K562 (cell line): ENCODE measurements at regions not wholly inside any gene's neighbourhood (a gene's known extent, or its start where the extent isn't known, plus 50 kb on each side); places are given as distances from the start of the nearest gene placed in this dataset.

Experiments used
- ARNT ChIP-seq, 2 experiments: fragments of 450-650 bp; IDR thresholded peaks; 2 replicates each; pipeline ENCODE4 v1.6.1; 2016; ENCODE audit warnings: mild to moderate bottlenecking in 1 of 2
- BHLHE40 ChIP-seq: IDR thresholded peaks from 2 replicates; pipeline ENCODE4 v1.6.1; 2011; ENCODE audit warnings: low read length, improper control_type of control experiment
- CBX8 ChIP-seq: fragments of 200-600 bp; sonication (generic); IDR thresholded peaks from 2 replicates; pipeline ENCODE4 v1.6.1; 2012; ENCODE audit warnings: borderline replicate concordance, mixed run types, low read depth, mild to moderate bottlenecking, moderate library complexity, mixed read lengths, low read length, control low read depth, inconsistent platforms; ENCODE audit not compliant: poor library complexity, severe bottlenecking; ENCODE audit errors: extremely low read depth
- CTCF ChIP-seq, 3 experiments: IDR thresholded peaks in 2 of 3; conservative IDR thresholded peaks in 1 of 3; 2 replicates each; pipeline ENCODE4 v1.5.1; 2011 to 2012; ENCODE audit warnings: low read length in 3 of 3, mild to moderate bottlenecking in 3 of 3, control low read depth in 2 of 3, improper control_type of control experiment in 1 of 3, inconsistent platforms in 1 of 3, low read depth in 1 of 3, mixed read lengths in 1 of 3, moderate library complexity in 1 of 3; ENCODE audit not compliant: insufficient read depth in 2 of 3
- IFI16 ChIP-seq: fragments of 250-450 bp; sonication (Bioruptor Pico); IDR thresholded peaks from 2 replicates; pipeline ENCODE4 v2.1.2; 2022; ENCODE audit warnings: mild to moderate bottlenecking, inconsistent platforms
- IRF1 ChIP-seq: sonication (generic); formaldehyde crosslinking; IDR thresholded peaks from 2 replicates; pipeline ENCODE4 v1.8.0; 2022; ENCODE audit warnings: missing genetic modification reagents, mild to moderate bottlenecking, borderline replicate concordance
- KDM1A ChIP-seq, 2 experiments: fragments of 450-650 bp; IDR thresholded peaks; 2 replicates each; pipeline ENCODE4 v1.6.1; 2016; ENCODE audit warnings: mild to moderate bottlenecking in 2 of 2
- MLX ChIP-seq, 2 experiments: fragments of 450-650 bp in 1 of 2; sonication (generic) in 1 of 2; formaldehyde crosslinking; conservative IDR thresholded peaks; 2 replicates each; pipeline versions ENCODE4 v1.4.0 to v1.8.1; 2020 to 2022; ENCODE audit warnings: mild to moderate bottlenecking in 1 of 2, missing genetic modification reagents in 1 of 2
- POLR2A ChIP-seq: fragments of 450-650 bp; conservative IDR thresholded peaks from 2 replicates; pipeline ENCODE4 v1.6.1; 2016
- SETDB1 ChIP-seq: IDR thresholded peaks from one replicate; pipeline ENCODE4 v1.6.1; 2012; ENCODE audit warnings: low read length, control low read depth, inconsistent platforms
- TAF1 ChIP-seq: IDR thresholded peaks from 2 replicates; pipeline ENCODE4 v1.6.1; 2011; ENCODE audit warnings: mild to moderate bottlenecking, low read length, moderate library complexity; ENCODE audit not compliant: insufficient read depth, control insufficient read depth, severe bottlenecking; ENCODE audit errors: extremely low read depth
- TF ChIP-seq, protein P1 (sequence below): sonication (generic); formaldehyde crosslinking; IDR thresholded peaks from 2 replicates; pipeline ENCODE4 v1.8.0; 2023; ENCODE audit warnings: mild to moderate bottlenecking, missing genetic modification reagents
- TF ChIP-seq, protein P2 (sequence below), 2 experiments: IDR thresholded peaks; 2 replicates each; pipeline ENCODE4 v1.6.1; 2012; ENCODE audit warnings: improper control_type of control experiment in 2 of 2, low read depth in 2 of 2, low read length in 2 of 2, borderline replicate concordance in 1 of 2

DNA sequence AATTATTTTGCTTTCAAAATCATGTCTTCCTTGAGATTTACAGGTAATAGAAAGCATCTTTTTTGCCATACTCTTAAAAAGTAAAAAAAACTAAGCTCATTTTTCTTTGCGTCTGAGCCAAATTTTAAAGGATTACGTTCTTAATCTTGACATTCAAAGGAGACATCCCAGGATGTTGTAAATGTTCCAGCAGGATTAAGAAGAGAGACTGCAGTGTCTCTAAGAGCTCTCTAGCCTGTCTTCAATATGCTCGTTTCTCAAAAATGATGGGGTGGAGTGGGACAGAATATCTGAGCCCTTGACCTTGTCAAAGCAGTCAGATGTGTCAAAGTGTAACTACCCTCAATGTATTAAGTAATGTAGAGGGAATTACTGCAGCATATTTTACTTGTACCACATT lies 363.3 kb downstream of the PCDH7 start:
- TF ChIP-seq TAF1 = no peak
- no peak for TF ChIP-seq BHLHE40
- TF ChIP-seq, protein P1, sequence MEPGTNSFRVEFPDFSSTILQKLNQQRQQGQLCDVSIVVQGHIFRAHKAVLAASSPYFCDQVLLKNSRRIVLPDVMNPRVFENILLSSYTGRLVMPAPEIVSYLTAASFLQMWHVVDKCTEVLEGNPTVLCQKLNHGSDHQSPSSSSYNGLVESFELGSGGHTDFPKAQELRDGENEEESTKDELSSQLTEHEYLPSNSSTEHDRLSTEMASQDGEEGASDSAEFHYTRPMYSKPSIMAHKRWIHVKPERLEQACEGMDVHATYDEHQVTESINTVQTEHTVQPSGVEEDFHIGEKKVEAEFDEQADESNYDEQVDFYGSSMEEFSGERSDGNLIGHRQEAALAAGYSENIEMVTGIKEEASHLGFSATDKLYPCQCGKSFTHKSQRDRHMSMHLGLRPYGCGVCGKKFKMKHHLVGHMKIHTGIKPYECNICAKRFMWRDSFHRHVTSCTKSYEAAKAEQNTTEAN (CRISPR knock-in tag) = no peak
- TF ChIP-seq ARNT (IDR thresholded peaks at IDR 0.05) = no peak
- TF ChIP-seq IFI16 (CRISPR knock-in tag) = no peak
- TF ChIP-seq POLR2A = no peak
- TF ChIP-seq IRF1 (CRISPR knock-in tag) = no peak
- TF ChIP-seq CBX8 = no peak
- no peak for TF ChIP-seq CTCF (IDR thresholded peaks at IDR 0.05 in 2 of 3, conservative IDR thresholded peaks at IDR 0.05 in 1 of 3; ENCODE audit: insufficient read depth in 2 of 3, low read depth in 1 of 3, low read length in 3 of 3)
- TF ChIP-seq KDM1A (IDR thresholded peaks at IDR 0.05) = no peak
- TF ChIP-seq, protein P2, sequence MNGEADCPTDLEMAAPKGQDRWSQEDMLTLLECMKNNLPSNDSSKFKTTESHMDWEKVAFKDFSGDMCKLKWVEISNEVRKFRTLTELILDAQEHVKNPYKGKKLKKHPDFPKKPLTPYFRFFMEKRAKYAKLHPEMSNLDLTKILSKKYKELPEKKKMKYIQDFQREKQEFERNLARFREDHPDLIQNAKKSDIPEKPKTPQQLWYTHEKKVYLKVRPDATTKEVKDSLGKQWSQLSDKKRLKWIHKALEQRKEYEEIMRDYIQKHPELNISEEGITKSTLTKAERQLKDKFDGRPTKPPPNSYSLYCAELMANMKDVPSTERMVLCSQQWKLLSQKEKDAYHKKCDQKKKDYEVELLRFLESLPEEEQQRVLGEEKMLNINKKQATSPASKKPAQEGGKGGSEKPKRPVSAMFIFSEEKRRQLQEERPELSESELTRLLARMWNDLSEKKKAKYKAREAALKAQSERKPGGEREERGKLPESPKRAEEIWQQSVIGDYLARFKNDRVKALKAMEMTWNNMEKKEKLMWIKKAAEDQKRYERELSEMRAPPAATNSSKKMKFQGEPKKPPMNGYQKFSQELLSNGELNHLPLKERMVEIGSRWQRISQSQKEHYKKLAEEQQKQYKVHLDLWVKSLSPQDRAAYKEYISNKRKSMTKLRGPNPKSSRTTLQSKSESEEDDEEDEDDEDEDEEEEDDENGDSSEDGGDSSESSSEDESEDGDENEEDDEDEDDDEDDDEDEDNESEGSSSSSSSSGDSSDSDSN (IDR thresholded peaks at IDR 0.05; ENCODE audit: borderline replicate concordance in 1 of 2, low read depth in 2 of 2, low read length in 2 of 2) = no peak
- no peak for TF ChIP-seq MLX (CRISPR knock-in tag; conservative IDR thresholded peaks at IDR 0.05)
- TF ChIP-seq SETDB1 = no peak
